Fibroblast of skin of back (primary cell): ENCODE measurements at regions not wholly inside any gene's neighbourhood (a gene's known extent, or its start where the extent isn't known, plus 50 kb on each side); places are given as distances from the start of the nearest gene placed in this dataset.

ENCODE experiments used
- DNase-seq: peaks from one replicate; pipeline ENCODE4 v3.0.0-alpha.2; 2013

DNA sequence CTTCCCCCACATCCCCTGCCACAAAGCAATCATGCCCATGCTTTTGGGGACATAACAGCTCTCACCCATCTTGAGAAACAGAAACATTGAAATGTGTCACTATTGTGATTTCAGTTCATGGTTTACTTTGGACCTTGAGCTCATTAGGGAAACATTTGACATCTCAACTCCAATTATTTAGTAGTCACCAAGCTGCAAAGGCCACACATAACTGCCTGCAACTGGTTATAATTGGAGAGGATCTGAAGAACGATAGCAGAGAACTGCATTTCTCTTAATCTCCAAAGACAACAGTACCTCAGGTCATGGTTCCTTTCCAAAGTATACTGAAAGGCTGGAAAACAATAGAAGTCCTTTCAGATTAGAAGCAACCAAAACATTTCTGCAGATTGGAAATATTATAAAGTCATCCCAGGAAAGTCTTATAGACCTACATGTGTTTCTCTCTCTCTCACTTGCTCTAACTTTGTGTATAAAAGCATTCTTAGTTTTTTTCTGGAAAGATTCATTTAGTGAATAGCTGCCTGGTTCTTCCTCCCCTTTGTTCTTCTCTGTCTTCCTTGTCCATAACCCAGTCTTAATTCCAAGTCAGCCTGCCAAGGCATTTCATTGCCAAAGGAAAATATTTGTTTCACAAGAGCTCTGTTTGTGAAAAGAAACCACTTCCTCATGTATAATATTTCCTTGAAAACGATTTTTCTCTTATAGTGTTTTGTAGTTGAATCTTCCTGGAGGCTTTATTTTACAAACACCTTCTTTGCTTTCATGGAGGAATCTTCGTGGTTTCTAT lies 426.8 kb downstream of the ADGRL2 start:
- DNase-seq: peak; percentile 17

DNA sequence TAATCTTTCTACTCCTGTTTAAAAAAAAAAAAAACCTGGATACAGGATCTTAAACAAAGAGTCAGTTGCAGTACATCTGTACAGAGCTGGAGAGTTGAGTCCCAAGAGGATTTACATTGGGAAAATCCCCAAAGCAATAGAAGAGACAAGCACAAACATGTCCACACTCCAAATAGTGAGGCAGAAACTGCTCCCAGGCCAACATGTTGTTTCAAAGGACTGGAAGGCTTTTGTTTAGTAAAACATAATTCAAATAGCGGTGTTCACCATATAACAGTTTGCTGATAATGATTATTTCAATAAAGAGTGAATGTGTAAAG lies 425.4 kb downstream of the ADGRL2 start:
- peak; percentile 8 for DNase-seq

DNA sequence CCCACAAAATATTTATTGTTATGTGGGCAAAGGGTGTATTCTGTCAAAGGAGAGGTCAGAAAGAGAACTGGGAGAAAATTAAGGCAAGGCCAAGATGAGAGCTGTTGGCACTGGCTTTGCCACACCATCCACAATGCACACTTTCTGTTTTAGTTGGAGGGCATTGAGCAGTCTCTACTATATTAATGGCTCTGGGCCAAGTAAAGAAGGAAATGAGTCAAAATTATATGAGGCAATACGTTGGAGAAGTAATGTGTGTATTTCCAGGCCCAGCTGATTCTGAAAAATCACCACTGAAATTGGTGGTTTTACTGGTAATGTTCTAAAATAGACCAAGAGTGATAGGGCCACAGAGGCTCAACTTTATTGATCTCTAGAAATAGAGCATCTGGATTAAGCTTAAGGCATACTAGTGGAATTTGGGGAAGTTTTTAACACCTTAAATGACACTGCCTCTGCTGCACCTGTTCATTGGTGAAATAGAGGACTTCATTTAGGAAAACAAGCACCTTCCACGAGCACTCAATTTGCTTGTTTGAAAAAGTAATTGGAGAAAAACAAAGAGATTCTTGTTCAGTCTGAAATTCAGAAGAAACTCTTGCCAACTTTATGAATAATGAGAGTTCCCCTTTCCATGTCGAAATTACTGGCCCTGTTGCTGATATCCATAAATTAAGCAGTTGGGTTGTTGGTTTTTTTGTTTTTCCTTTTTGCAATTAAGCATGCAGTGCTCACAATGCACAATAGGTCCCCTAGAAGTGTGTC lies 424.9 kb downstream of the ADGRL2 start:
- peak; percentile 56 for DNase-seq

DNA sequence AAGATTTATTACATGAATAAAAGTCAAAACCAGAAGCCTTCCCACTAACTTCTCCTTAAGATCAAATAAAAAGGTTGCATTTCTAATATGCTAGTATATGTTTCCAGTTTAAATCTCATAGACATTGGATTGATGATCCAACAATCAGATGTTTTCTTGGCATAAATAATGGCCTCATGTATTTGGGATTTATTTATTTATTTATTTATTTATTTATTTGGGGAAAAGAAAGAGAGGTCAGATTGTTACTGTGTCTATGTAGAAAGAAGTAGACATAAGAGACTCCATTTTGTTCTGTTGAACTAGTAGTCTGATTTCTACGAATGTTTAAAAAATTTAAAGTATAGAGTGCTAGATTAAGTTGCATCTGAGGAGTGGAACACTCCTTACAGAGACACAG lies 422.4 kb downstream of the ADGRL2 start:
- DNase-seq: no peak

DNA sequence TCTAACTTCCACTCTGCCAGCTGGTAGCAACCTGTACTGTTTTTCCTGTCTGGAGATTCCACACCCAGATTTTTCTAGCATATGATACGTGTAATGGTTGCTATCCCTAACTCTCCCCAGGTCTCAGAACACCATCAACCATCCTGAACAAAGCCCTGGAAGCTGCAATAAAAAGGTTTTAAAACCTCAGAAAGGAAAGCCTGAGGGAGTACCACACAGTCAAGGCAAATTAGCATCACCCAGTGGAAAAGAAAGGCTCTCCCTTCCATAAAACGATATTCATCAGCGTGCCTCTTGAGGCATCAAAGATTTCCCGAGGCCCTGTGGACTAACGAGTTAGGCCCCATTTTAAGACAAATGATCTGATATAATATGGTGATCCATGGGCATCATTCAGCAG lies 421.0 kb downstream of the ADGRL2 start:
- DNase-seq: no peak

DNA sequence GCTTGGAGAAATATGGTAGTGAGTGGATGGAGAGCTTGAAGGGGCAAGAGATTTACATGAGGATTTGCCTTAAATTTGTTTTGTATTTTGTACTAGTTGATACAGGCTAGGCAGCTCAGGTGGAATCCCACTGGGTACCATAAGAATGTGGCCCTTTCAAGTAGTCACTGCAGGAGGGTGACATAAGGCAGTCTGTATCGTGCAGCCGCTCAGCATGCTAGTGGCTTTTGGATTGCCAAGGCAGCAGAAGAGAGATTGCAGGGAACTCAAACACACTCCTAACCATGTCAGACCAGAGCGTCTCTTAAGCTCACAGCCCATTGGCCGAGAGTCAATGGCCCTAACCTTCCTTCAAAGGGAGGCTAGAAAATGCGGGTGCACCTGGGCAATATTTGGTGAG lies 420.0 kb downstream of the ADGRL2 start:
- no peak for DNase-seq

DNA sequence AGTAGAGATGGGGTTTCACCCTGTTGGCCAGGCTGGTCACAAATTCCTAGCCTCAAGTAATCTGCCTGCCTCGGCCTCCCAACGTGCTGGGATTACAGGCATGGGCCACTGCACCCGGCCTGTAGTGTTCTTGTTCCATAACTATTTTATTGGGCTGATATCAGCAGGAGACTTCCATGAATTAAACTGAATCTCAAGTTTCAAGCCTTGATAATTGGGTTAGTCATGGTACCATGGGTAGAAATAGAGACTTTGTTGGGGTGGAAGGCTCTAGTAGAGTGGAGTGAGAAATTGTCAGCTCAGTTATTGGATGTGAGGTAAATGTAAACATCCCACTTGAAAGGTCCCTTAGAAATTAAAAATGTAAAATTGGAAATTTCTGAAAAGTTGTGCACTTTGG lies 419.1 kb downstream of the ADGRL2 start:
- no peak for DNase-seq

DNA sequence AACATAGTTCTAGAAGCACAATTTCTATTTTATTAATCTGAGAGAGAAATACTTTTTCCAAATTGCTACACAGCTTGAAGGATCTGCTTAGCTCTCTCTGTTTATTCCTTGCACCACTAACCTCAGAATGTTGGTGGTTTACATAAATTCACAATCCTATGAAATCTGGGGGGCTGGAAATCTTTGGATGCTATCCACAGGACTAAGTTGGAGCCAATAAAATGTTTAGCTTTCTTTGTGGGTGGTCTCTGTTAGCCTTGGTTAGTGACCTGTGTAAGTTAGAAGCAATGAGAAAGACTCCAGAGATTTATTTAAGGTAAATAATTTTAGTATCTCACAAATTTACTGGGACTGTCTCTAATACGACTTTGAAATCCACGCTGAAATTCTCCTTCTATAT lies 418.1 kb downstream of the ADGRL2 start:
- DNase-seq: no peak

DNA sequence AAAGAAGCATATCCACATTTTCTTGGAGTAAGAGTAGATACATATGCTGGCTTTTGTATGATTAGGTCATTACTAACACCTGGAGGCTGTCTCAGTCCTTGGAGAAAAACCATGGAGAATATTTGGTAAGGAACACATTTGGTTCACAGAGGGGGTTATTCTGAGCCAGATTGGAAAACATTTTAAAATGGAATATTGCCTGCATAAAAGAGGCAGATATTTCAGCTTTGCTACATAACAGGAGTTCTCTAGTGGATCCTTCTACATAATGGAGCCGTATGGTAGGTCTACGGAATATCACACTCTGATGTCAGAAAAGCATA lies 415.1 kb downstream of the ADGRL2 start:
- DNase-seq: no peak

DNA sequence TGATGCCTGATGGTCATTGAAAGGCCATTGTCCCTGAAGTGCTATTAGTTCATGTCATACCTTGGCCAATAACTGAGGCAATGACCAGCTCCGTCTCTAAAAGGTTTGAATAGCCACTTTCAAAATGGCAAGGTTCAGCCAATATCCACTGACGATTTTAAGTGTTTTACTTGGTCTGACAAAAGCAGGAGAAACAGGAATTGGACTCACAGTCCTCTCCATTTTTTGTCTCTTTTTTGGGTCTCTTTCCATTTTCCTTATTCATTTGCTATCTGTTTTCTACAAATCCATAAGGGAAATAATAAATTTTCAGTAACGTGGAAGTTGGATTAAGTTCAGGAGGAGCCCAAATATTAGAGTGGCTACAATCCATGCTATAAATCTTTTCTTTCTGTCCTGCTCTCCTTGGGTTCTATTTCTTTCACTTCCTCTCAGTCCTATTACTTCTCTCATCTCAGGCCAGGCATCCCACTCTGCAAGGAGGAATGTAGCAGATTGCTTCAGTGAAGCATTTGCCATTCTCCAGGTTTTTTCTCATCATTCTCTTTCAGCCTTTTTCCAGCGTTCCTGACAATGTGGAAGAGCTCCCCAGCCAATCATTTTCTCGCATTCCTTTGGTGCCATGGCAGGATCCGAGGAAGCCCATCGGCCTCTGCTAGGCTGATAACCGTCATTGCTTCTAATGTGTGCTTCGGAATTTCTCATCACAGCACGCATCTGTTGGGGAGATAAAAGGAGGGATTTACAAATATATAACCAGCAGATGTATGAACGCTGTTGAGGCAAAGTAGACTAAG lies 414.5 kb downstream of the ADGRL2 start:
- DNase-seq: no peak

DNA sequence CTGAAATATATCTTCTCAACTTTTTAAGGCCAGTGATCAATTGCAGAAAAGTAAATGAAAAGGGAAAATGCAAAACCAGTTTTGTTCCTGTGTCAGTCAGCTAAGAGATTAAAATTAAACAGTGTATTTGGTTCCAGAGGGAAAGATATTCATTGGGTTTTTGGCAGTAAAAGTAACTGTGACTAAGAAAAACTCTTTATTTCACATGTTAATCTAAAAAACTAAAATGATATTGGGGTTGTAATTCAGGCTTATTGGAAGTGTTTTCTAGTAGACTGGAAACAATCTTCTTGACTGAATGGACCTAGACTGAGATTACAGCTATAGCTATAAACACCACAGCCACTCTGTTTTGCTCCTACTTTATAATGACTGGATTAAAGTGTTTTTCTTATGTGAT lies 413.9 kb downstream of the ADGRL2 start:
- DNase-seq: no peak

DNA sequence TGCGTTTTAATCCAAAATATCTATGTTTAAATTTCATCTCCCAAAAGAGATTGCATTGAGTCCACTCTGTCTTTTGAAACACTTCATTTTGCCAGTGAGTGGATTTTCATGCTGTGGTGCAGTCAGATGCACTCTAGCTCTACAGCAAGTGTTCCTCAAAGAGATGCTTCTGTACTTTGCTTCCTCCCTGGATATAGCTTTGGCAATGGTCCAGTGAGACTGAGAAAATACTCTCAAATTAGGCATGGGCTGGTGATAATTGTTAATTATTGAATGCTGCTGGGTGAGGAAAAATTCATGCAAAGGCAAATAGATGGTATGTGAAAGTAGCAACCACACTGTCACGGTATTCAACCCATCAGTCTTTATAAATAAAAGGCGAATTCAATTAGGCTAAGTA lies 396.9 kb downstream of the ADGRL2 start:
- DNase-seq: no peak

DNA sequence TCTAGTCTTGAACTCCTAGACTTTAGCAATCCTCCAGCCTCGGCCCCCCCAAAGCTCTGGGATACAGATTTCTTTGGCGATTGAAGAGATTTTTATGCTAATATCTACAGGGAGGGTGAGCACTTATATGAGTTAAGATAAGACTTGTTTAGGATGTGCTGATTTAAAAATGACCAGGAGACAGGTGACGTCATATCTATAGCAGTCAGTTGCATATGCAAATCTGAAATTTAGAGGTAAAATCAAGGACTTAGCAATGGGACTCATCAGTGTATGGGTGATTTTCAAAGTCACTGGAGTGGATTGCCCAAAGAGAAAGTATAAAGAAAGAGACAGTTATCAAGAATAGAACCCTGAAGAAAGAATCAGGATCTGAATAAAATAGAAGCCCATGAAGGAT lies 394.5 kb downstream of the ADGRL2 start:
- no peak for DNase-seq

DNA sequence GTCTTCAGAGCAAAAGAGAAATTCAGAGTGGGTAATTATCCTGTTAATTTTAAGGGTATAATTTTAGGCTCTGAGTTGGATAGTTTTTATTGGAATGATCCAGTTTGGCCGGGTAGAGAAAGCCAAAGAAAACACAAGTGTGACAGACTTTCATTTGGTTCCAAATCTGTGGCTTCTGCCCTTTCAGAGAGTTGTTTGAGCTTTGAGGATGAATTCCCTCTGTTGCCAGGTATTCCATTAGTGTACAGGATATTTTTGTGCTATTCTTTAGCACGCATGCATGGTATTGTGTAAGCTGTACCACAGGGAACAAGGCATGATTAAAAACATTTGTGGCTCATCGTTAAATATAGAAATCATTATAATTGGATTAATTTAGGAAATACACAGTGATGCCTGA lies 384.4 kb downstream of the ADGRL2 start:
- no peak for DNase-seq

DNA sequence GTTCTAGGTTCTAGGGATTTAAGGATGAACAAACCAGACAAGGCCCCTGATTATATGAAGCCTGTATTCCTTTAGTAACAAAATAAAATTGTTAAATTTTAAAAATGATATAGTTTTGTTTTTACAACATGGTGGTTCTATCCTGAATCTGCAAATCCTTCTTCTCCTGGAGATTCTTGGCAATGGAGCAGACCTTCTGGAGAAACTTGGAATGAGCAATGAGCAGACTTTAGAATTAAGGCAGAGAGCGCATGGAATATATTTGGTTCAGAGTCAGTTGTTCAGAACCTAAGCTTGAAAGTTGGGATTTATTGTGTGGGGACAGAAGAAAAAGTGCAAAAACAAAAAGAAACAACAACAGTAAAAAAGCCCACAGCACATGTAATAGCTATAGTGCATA lies 381.1 kb downstream of the ADGRL2 start:
- no peak for DNase-seq

DNA sequence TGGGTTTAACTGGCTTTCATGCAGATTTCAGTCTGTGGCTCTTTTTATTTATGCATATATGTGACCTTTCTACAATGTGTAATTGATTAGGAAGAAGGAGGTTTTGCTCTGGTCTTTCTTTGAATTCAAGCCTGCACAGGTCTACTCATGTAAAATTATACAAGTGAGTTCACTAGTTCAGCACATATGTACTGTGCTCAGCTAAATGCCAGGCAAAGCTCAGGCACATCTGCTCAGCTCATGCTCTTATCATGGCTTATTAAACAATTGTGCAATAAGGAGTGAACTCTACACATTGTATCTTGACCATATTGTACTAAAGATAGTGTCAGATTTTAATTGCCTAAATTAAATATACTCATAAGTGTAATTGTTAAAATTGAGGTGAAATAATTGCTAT lies 378.4 kb downstream of the ADGRL2 start:
- DNase-seq: no peak

DNA sequence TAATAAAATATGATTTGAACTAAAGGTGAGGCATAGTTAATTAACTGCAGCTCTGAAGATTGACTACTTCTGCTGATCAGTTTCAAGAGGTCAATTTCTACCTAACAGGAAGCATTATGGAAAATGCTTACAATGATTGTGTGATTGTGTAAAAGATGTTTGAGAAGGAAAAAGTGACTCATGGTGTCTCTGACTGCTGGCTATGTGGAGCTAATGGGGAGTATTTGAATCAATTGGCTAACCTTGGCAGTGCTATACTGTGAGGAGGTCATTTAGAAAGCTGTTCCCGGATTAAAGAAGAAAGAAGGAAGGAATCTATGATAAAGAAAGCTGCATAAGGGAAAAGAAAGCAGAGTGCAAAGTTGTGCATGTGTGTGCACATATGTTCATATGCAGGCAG lies 376.5 kb downstream of the ADGRL2 start:
- no peak for DNase-seq

DNA sequence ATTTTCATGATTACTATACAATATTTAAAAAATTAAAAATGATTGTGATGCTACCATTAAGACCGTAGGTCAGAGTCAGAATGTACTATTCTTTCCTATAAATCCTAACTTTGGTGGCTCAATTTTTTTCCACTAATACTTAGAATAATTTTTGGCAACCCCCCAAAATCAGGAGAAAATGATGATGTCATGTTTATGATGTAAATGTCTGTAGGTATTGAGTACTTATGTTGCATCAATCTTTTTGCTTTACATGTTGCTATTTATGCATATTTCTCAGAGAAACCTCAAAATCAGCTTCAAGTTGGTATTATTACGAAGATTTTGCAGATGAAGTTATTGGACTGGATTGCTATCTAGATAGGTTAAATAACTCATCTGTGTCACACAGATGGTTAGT lies 371.2 kb downstream of the ADGRL2 start:
- DNase-seq: no peak

DNA sequence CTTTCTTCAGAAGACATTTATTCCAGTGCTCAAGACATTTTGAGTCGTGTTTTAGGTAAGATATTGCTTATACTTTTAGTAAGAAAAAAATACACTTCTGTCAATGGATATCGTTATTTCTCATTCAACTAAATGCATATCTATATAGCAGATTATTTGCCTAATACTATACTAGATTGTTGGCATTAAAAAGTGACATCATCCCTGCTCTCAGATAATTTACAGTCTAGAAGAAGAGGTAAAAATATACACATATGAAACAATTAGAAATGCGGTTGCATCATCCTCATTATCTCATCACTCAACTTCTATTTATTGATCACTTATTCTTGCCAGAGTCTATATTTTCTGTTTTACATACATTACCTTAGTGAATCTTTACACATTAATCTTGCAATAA lies 367.7 kb downstream of the ADGRL2 start:
- no peak for DNase-seq

DNA sequence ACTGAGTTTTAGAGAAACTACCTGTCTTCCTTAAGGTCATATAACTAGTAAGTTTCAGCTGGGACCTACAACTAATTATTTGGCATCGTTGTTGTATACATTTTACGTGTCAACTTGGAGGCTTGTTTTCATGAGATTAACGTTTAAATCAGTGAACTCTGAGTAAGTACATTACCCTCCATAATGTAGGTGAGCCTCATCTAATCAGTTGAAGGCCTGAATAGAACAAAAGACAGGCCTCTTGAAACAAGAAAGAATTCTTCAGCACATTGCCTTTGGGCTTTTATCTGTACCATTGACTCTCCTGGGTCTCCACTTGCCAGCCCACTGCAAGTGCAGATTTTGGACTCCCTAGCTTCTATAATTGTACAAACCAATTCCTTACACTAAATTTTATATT lies 364.6 kb downstream of the ADGRL2 start:
- DNase-seq: no peak

DNA sequence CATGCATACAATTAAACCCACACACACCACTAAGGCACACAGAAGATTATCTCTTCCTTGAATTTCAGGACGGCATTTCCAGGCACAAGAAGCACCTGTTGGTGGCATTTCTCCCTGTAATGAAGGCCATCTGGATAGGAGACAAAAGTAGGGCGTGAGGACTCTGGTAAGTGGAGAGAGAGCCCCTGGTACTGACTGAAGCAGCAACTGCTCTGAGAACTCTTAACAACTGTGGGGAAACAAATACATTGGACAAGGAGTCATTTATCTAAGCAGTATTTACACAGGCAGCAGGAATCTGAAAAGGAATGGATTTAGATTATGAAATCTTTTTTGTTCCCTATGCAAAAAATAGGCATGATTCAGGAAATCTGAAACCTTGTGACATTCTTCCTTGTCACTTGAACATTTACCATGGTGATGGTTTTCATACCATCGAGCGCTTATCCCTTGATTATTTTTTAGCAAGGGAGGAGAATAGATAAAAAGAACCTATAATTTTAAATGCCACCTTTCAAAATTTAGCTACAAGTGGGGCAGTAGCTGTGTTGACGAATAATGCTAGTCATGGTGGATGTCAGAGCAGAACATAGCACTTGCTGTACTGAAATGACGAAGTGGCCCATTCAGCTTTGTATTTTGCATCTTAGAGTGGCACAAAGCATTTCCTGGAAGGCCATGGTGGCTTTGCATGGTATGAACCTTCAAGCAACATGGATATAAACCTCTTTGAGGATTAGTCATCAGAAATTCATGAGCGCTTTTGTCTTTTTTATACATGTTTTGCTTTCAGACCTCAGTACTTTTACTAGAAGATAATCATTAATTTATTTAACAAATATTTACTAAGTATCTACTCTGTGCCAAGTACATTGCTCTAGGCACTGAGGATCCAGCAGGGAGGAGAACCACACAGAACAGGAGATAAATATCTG lies 362.0 kb downstream of the ADGRL2 start:
- DNase-seq: peak; percentile 33

DNA sequence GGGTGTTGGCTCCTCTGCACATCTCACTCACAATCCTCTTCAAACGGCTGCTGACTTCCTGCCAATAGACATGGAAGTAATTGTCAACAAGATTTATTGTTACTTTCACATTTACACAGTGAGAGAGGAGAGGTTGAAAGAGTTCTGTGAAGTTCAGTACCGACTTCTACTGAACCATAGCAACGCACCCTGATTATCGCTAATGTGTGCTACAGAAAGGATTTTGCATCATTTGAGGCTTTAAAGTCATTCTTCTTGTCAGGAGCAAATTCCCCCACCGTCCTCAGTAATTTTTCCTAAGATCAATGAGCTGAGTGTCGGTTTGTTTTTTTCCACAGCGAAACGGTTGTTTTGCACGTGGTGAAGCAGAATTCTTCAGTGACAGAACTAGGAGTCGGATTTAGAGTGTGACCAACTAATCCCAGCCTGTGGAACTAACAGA lies 361.0 kb downstream of the ADGRL2 start:
- peak; percentile 12 for DNase-seq

DNA sequence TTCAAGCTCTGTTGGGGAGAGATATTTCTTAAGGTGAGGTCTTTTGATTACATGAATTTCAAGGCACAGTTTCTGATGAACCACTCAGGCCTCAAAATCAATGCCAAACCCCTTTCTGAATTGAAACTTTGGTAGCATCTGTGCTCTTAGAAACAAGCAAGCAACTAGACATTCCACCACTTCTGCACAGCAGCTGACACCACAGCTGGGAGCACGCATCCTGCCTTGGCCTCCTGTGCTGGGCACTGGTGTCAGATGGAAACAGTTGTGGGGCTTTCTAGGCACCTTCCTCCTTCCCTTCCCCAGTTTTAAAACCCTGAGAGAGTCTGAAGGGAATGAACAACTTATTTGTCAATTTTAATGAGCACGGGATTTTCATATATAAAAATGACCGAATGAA lies 360.2 kb downstream of the ADGRL2 start:
- no peak for DNase-seq
